NB4 (cell line): ENCODE measurements at regions not wholly inside any gene's neighbourhood (a gene's known extent, or its start where the extent isn't known, plus 50 kb on each side); places are given as distances from the start of the nearest gene placed in this dataset.

Experiments used
- DNase-seq: peaks from one replicate; pipeline ENCODE4 v3.0.0; 2010; ENCODE audit warnings: low read depth
- H3K4me3 ChIP-seq: one replicate; pipeline ENCODE4 v1.5.1; 2011; ENCODE audit warnings: mild to moderate bottlenecking, low read depth, low read length, moderate library complexity
- CTCF ChIP-seq: IDR thresholded peaks from one replicate; pipeline ENCODE4 v1.5.1; 2012; ENCODE audit warnings: low read depth, low read length
- MAX ChIP-seq: IDR thresholded peaks from 2 replicates; pipeline ENCODE4 v1.6.1; 2011; ENCODE audit warnings: low read depth, low read length
- MYC ChIP-seq: IDR thresholded peaks from 2 replicates; pipeline ENCODE4 v1.6.1; 2011; ENCODE audit warnings: low read depth, low read length
- POLR2A ChIP-seq: IDR thresholded peaks from 2 replicates; pipeline ENCODE4 v1.6.1; 2011; ENCODE audit warnings: mild to moderate bottlenecking; ENCODE audit not compliant: insufficient read length; ENCODE audit errors: extremely low read depth

- no peak overlapping the region for H3K4me3 ChIP-seq
- DNase-seq, result no peak
- TF ChIP-seq MYC, result no peak
- no peak for TF ChIP-seq CTCF
- TF ChIP-seq POLR2A, result no peak
- TF ChIP-seq MAX, result no peak
Measured at GRCh38 chr7:131690441-131690840, 134.0 kb upstream of the PODXL start.

DNA sequence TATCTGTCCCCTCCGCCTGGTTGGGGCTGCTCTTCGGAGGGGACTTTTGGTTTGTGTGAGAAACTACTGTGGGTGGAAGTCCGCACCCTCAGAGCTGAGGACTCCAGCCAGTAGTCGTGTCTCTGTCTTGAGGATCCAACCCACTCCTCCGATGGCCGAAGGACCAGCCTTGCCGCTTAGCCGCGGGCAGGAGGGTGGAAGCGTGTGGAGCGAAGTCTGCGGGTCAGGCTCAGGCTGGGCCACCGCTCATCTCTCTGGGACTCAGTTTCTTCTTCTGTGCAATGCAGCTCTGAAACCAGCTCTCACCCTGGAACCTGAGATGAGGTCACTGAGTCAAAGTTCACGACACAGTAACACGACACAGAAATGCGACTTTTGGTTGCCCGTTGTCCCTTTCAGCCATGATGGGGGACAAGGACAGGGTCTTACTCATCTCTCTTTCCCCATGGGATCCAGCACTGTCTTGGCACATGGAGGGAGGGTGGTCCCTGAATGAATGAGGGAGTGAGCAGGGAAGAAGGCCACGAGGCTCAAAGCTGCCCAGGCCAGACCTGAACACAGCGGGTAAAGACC is 133.3 kb upstream of the PODXL start:
- TF ChIP-seq MYC (no peak), MAX (no peak), POLR2A (no peak), CTCF (no peak)
- DNase-seq, result no peak

GRCh38 chr7:131688738-131689661 is 132.6 kb upstream of the PODXL start:
- no peak overlapping the region for H3K4me3 ChIP-seq
- peak; percentile 51; the same call in 1 of the 2 replicates for TF ChIP-seq MAX
- peak; percentile 41 for TF ChIP-seq MYC
- TF ChIP-seq CTCF, result peak; percentile 99
- TF ChIP-seq POLR2A, result no peak
- DNase-seq, result peak; percentile 80

More for the DNA sequence above, 133.3 kb upstream of the PODXL start:
- H3K4me3 ChIP-seq, result no peak overlapping the region

DNA sequence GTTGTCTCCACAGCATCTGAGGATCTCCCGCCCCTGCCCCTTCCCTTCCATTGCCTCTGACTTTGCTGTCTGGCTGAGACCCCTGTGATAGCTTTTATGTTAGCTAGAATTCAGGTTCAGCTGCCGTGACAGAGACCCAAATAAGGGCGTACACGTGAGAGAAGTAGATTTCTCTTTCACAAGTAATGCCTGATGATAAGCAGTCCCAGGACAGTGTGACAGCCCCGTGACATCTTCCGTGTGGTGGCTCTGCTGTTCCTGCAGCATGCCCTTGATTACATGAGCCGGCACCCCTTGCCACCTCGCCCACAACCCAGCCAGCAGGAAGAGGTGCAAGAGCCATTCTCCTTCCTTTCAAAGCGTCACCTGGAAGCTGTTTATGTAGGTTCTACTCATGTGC is 130.9 kb upstream of the PODXL start:
- H3K4me3 ChIP-seq, result no peak overlapping the region
- DNase-seq, result no peak
- TF ChIP-seq POLR2A (no peak), MAX (no peak), MYC (no peak), CTCF (no peak)

DNA sequence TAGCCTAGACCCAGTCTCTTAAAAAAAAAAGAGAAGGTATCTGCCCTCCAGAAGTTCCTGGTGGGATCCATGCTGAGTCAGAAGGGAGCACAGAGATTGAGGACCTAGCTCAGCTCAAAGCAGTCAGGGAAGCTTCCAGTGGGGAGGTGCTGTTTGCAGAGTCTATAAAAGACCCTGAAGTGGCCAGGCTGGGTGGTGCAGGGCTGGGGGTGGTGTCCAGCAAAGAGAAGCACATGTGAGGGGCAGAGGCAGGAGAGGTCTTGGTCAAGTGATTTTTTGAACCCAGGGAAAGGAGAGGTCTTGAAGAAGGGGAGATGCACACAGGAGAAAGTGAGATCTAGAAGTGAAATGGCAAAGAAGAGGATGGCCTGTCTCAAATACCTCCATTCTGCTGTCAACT is 130.4 kb upstream of the PODXL start:
- DNase-seq, result no peak
- no peak overlapping the region for H3K4me3 ChIP-seq
- TF ChIP-seq MAX (no peak), MYC (no peak), CTCF (no peak), POLR2A (no peak)
